ENCODE measurements at regions not wholly inside any gene's neighbourhood (a gene's known extent, or its start where the extent isn't known, plus 50 kb on each side); places are given as distances from the start of the nearest gene placed in this dataset.

DNA sequence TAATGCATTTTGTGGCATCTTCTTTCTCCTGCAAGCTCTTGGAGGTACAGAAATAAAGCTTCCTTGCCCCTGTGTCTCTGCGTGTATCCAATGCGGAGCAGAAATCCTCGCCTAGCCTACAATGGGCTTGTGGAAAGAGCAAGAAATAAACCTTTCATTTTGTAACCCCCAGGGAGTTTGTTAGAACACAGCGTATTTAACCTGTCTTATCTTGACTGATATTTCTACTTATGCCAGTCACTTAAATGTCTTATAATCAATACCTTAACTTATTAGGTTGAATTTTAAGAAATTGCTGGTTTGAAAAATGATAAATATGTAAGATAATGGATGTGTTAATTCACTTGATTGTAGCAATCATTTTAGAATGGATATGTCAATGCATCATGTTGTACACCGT, 629.8 kb upstream of the IGFBP3 start:
- TF ChIP-seq, protein P1, sequence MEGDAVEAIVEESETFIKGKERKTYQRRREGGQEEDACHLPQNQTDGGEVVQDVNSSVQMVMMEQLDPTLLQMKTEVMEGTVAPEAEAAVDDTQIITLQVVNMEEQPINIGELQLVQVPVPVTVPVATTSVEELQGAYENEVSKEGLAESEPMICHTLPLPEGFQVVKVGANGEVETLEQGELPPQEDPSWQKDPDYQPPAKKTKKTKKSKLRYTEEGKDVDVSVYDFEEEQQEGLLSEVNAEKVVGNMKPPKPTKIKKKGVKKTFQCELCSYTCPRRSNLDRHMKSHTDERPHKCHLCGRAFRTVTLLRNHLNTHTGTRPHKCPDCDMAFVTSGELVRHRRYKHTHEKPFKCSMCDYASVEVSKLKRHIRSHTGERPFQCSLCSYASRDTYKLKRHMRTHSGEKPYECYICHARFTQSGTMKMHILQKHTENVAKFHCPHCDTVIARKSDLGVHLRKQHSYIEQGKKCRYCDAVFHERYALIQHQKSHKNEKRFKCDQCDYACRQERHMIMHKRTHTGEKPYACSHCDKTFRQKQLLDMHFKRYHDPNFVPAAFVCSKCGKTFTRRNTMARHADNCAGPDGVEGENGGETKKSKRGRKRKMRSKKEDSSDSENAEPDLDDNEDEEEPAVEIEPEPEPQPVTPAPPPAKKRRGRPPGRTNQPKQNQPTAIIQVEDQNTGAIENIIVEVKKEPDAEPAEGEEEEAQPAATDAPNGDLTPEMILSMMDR (IDR thresholded peaks at IDR 0.05) = no peak
- no peak for TF ChIP-seq POLR2A (IDR thresholded peaks at IDR 0.05)
- Histone ChIP-seq H3K36me3 (no peaks in the 10 kb centered on the region), H3K4me3 (replicated peaks in 1 of 3) (no peak overlapping the region), H3K9me3 (no peaks in the 10 kb centered on the region), H3K27ac (no peak overlapping the region), H3K27me3 (no peaks in the 10 kb centered on the region), H3K4me1 (no peaks in the 10 kb centered on the region)
- no peak for DNase-seq
- intact Hi-C loops (cut with DNase I) = no loop called here
- WGBS, 2 donors = 87 to 91% methylated on average over 5 of the region's 5 CpGs

DNA sequence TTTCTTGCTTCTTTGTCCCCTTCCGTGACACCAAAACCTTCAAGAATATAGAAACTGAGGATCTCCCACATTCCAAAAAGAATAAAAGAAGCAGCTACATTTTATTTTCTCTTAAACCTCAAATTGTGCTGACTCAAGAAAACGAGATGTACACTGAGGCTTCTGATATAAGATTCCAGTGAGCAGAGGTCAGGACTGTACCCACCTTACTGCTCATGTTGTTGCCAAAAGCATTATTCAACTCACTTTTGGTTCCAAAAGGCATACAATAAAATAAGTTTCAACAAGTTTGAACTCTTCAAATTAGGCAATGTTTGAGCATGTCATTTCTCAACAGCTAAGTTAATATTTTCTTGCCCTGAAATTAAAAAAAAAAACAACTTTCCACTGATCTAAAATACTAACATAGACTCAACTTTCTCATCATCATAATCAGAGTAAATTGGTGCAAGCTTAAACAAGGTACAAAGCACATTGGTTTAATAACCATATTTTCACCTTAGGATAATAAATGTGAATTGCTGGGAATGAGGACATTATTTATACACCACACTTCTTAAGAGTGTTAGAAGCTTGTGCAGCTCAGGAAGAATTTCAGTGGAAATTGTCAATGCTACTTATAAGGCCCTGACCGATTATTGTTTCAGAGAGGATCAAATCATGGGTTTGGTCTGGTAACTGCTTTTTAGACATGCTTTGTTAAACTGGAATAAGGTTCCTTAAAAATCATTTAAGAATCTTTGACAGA, 629.0 kb upstream of the IGFBP3 start:
- no peak for TF ChIP-seq POLR2A (IDR thresholded peaks at IDR 0.05)
- TF ChIP-seq, protein P1 (IDR thresholded peaks at IDR 0.05) = no peak
- no peaks in the 10 kb centered on the region for H3K4me1 ChIP-seq
- no peaks in the 10 kb centered on the region for H3K9me3 ChIP-seq
- no peak for DNase-seq
- no peaks in the 10 kb centered on the region for H3K36me3 ChIP-seq
- no peak overlapping the region for H3K27ac ChIP-seq
- H3K27me3 ChIP-seq = no peaks in the 10 kb centered on the region
- H3K4me3 ChIP-seq (replicated peaks in 1 of 3) = no peak overlapping the region
- 88 to 92% methylated on average over 3 of the region's 3 CpGs for WGBS, 2 donors
- intact Hi-C loops (cut with DNase I) = no loop called here

DNA sequence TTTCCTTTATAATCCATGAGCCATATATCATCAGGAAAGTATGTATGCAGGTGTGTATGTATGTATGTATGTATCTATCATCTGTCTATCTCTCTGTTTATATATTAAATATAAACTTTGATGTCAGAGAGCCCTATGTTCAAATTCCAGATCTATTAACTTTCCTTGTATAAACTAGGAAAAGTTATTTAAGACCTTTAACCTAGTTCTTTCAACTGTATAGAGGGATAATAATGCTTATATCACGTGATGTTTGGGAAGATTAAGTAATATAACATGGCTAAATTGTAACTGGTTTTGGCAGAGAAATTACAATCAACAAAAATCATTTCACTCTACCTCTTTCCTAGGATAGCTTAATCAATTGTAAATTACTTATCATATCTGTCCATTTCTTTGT, 628.3 kb upstream of the IGFBP3 start:
- no peak overlapping the region for H3K27ac ChIP-seq
- no peaks in the 10 kb centered on the region for H3K36me3 ChIP-seq
- TF ChIP-seq POLR2A (IDR thresholded peaks at IDR 0.05) = no peak
- TF ChIP-seq, protein P1 (IDR thresholded peaks at IDR 0.05) = no peak
- DNase-seq = no peak
- H3K4me1 ChIP-seq = no peaks in the 10 kb centered on the region
- H3K27me3 ChIP-seq = no peaks in the 10 kb centered on the region
- no peaks in the 10 kb centered on the region for H3K9me3 ChIP-seq
- intact Hi-C loops (cut with DNase I) = no loop called here
- 86 to 95% methylated on average over 1 of the region's 1 CpG for WGBS, 2 donors
- no peak overlapping the region for H3K4me3 ChIP-seq (replicated peaks in 1 of 3)

DNA sequence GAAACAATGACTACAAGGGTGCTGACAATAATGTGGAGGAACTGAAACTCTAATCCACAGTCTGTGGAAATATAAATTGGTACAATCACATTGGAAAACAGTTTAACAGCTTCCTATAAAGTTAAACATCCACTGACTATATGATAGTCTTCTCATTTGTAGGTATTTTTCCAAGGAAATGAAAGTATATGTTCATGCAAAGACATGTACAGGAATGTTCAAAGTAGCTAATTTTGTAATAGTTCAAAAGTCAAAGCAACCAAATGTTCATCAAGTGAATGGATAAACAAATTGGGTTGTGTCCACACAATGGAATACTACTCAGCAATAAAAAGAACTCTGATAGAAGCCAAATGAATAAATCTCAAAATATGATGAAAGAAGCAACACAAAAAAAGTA, 626.0 kb upstream of the IGFBP3 start:
- no peaks in the 10 kb centered on the region for H3K36me3 ChIP-seq
- no peaks in the 10 kb centered on the region for H3K27me3 ChIP-seq
- no peaks in the 10 kb centered on the region for H3K4me1 ChIP-seq
- H3K9me3 ChIP-seq = no peaks in the 10 kb centered on the region
- no peak for DNase-seq
- TF ChIP-seq POLR2A (IDR thresholded peaks at IDR 0.05) = no peak
- TF ChIP-seq, protein P1 (IDR thresholded peaks at IDR 0.05) = no peak
- H3K4me3 ChIP-seq (replicated peaks in 1 of 3) = no peak overlapping the region
- no peak overlapping the region for H3K27ac ChIP-seq
- intact Hi-C loops (cut with DNase I) = no loop called here

DNA sequence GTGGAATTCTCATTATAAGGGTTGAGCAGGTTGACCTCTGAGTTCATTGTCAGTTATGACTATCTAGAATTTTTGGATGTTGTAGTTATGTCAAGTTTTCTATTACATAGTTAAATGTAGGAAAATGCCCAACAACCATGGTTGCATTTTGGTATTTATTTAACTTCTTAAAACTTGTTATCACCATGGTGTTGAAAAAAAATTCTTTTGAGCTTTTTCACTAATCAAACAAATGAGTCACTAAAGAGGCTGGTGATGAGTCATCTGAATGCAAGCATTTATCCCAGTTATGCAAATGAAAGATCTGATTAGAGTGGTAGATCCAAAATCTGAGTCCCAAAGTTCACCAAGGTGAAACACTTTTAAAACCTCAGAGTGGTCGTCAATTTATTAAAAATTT, 624.7 kb upstream of the IGFBP3 start:
- Histone ChIP-seq H3K4me1 (no peaks in the 10 kb centered on the region), H3K9me3 (no peaks in the 10 kb centered on the region), H3K27ac (no peak overlapping the region), H3K36me3 (no peaks in the 10 kb centered on the region), H3K4me3 (replicated peaks in 1 of 3) (no peak overlapping the region), H3K27me3 (no peaks in the 10 kb centered on the region)
- WGBS, 2 donors = 92 to 95% methylated on average over 1 of the region's 1 CpG
- DNase-seq = no peak
- intact Hi-C loops (cut with DNase I) = no loop called here
- TF ChIP-seq POLR2A (IDR thresholded peaks at IDR 0.05) = no peak
- TF ChIP-seq, protein P1 (IDR thresholded peaks at IDR 0.05) = no peak

Data from thyroid gland (tissue), 4 donors.